Heart left ventricle (tissue), 16 donors: ENCODE measurements at regions not wholly inside any gene's neighbourhood (a gene's known extent, or its start where the extent isn't known, plus 50 kb on each side); places are given as distances from the start of the nearest gene placed in this dataset.

Source experiments
- ATAC-seq, 4 donors: fragments of 200-7000 bp; cut with Tn5 transposase; one replicate each; pipeline ENCODE4 v1.9.1; 2020 to 2022; ENCODE audit warnings: moderate library complexity in 4 of 4, mild to moderate bottlenecking in 3 of 4, moderate number of reproducible peaks in 1 of 4
- DNase-seq, 5 donors: peaks; one replicate each; pipeline ENCODE4 v3.0.0-alpha.2; 2020
- H3K27ac ChIP-seq, 12 donors: fragments of 200-600 bp; sonication (generic) in 4 of 12; one replicate each; pipeline versions ENCODE4 v1.5.0 to v1.8.0; 2016 to 2022; ENCODE audit warnings: mild to moderate bottlenecking in 2 of 12
- H3K27me3 ChIP-seq, 9 donors: fragments of 200-600 bp; sonication (generic) in 2 of 9; one replicate each; pipeline versions ENCODE4 v1.5.1 to v1.8.0; 2016 to 2022; ENCODE audit warnings: mild to moderate bottlenecking in 3 of 9
- H3K36me3 ChIP-seq, 9 donors: fragments of 200-600 bp; sonication (generic) in 2 of 9; one replicate each; pipeline versions ENCODE4 v1.5.0 to v1.8.0; 2018 to 2022; ENCODE audit warnings: mild to moderate bottlenecking in 2 of 9
- H3K4me1 ChIP-seq, 12 donors: fragments of 200-600 bp; sonication (generic) in 4 of 12; one replicate each; pipeline versions ENCODE4 v1.5.0 to v1.8.0; 2016 to 2022; ENCODE audit warnings: mild to moderate bottlenecking in 3 of 12
- H3K4me3 ChIP-seq, 12 donors: fragments of 200-600 bp; sonication (generic) in 4 of 12; one replicate each; pipeline versions ENCODE4 v1.5.0 to v1.8.0; 2017 to 2022; ENCODE audit warnings: mild to moderate bottlenecking in 9 of 12, moderate library complexity in 4 of 12
- H3K9me3 ChIP-seq, 12 donors: fragments of 200-600 bp; sonication (generic) in 4 of 12; one replicate each; pipeline versions ENCODE4 v1.5.0 to v1.8.0; 2016 to 2022; ENCODE audit warnings: mild to moderate bottlenecking in 1 of 12
- CTCF ChIP-seq, 12 donors: fragments of 200-600 bp; sonication (generic) in 4 of 12; IDR thresholded peaks; one replicate each; pipeline versions ENCODE4 v1.5.0 to v1.8.0; 2018 to 2022; ENCODE audit warnings: antibody characterized with exemption in 12 of 12, mild to moderate bottlenecking in 5 of 12
- POLR2A ChIP-seq, 2 donors: fragments of 450-650 bp; IDR thresholded peaks; one replicate each; pipeline ENCODE4 v1.6.1; 2017; ENCODE audit warnings: antibody characterized with exemption in 2 of 2, mild to moderate bottlenecking in 2 of 2, moderate library complexity in 2 of 2
- WGBS, 4 donors: extraction: QIAGEN DNeasy Blood & Tissue Kit in 2 of 4; methylation state at CpG; one replicate each; pipeline versions ENCODE4 v1.1.5 to v1.1.7; 2013 to 2018; 5-methylcytosine and 5-hydroxymethylcytosine counted together
- intact Hi-C, 10 donors: fragments of 100-400 bp; cut with DNase I; formaldehyde crosslinking; loops; one replicate each; pipeline versions ENCODE4 v1.11.1 to v1.14.2; 2022
- donor health status: ischemic (EF 13 %, LVEDD 7.1; RV severe dilation, severe dysfunction).
- donor health status: healthy with polysubstance abuse.
- donor health status: DM: no; HTN: yes; CAD: no.
- donor health status: DM: no; HTN: no; CAD: no.
- donor health status: ischemic (EF 25% LVEDD 6.9; RV normal size, moderate dysfunction).
- donor health status: ischemic (EF 25% LVEDD 5.7; RV mildly dilated, moderate dysfunction).
- donor health status: healthy.
- donor health status: DM: yes; HTN: yes; CAD: no.
- donor health status: ischemic (EF 35%, LVEDD 5.7; RV mildly dilated, moderate dysfunction).
- donor health status: nonischemic (EF 11% LVEDD 7.7; RV severe dilation, severe dysfunction).
- donor health status: DM: yes; HTN: yes; CAD: no.
- donor health status: PGD.
- donor health status: ischemic (EF 29% LVEDD 5.4; RV normal size, mild dysfunction).
- donor health status: nonischemic (EF 23%, LVEDD 6.1; RV moderate dilation, normal function).

GRCh38 chr7:9836671-9837070 lies 1137.0 kb upstream of the PHF14 start:
- Histone ChIP-seq H3K27me3 (no peaks in the 10 kb centered on the region), H3K4me1 (no peaks in the 10 kb centered on the region), H3K9me3 (no peaks in the 10 kb centered on the region), H3K4me3 (no peak overlapping the region), H3K36me3 (no peaks in the 10 kb centered on the region), H3K27ac (no peak overlapping the region)
- intact Hi-C loops = no loop called here
- 72 to 77% (median 75%) methylated on average over 1 of the region's 1 CpG for WGBS, 4 donors
- DNase-seq (no peak), ATAC-seq (no peak)
- TF ChIP-seq CTCF (IDR thresholded peaks at IDR 0.05) = no peak

GRCh38 chr7:9842301-9842700 lies 1131.4 kb upstream of the PHF14 start:
- intact Hi-C loops = no loop called here
- Histone ChIP-seq H3K9me3 (no peaks in the 10 kb centered on the region), H3K36me3 (no peaks in the 10 kb centered on the region), H3K27me3 (no peaks in the 10 kb centered on the region), H3K4me3 (no peak overlapping the region), H3K27ac (no peak overlapping the region), H3K4me1 (no peaks in the 10 kb centered on the region)
- DNase-seq (no peak), ATAC-seq (no peak)
- WGBS, 4 donors = 70 to 79% (median 75%) methylated on average over 2 of the region's 2 CpGs
- TF ChIP-seq CTCF (IDR thresholded peaks at IDR 0.05) = no peak
- no peak for TF ChIP-seq POLR2A (IDR thresholded peaks at IDR 0.05)

GRCh38 chr7:9846902-9847301 lies 1126.8 kb upstream of the PHF14 start:
- ATAC-seq = no peak

GRCh38 chr7:9854605-9855004 lies 1119.1 kb upstream of the PHF14 start:
- no peak for TF ChIP-seq POLR2A (IDR thresholded peaks at IDR 0.05)
- TF ChIP-seq CTCF (IDR thresholded peaks at IDR 0.05) = no peak
- no peak overlapping the region for H3K4me3 ChIP-seq
- 79 to 93% (median 87%) methylated on average over 2 of the region's 2 CpGs for WGBS, 4 donors
- no peaks in the 10 kb centered on the region for H3K4me1 ChIP-seq
- DNase-seq (no peak), ATAC-seq (no peak)
- H3K27me3 ChIP-seq = no peaks in the 10 kb centered on the region
- intact Hi-C loops = no loop called here
- H3K9me3 ChIP-seq = no peaks in the 10 kb centered on the region
- no peak overlapping the region for H3K27ac ChIP-seq
- H3K36me3 ChIP-seq = no peaks in the 10 kb centered on the region

More at GRCh38 chr7:9846902-9847301, 1126.8 kb upstream of the PHF14 start:
- Histone ChIP-seq H3K27ac (no peak overlapping the region), H3K4me1 (no peaks in the 10 kb centered on the region), H3K4me3 (no peak overlapping the region), H3K36me3 (no peaks in the 10 kb centered on the region), H3K9me3 (no peaks in the 10 kb centered on the region), H3K27me3 (no peaks in the 10 kb centered on the region)
- intact Hi-C loops = no loop called here
- TF ChIP-seq POLR2A (IDR thresholded peaks at IDR 0.05) (no peak), CTCF (IDR thresholded peaks at IDR 0.05) (no peak)
- WGBS, 4 donors = 74 to 93% (median 83%) methylated on average over 3 of the region's 3 CpGs
- no peak for DNase-seq
